ENCODE measurements at regions not wholly inside any gene's neighbourhood (a gene's known extent, or its start where the extent isn't known, plus 50 kb on each side); places are given as distances from the start of the nearest gene placed in this dataset.

- TF ChIP-seq CTCF (IDR thresholded peaks at IDR 0.05; ENCODE audit: low read length): no peak
- no peak for TF ChIP-seq EZH2phosphoT487 (IDR thresholded peaks at IDR 0.05; ENCODE audit: low read length)
- TF ChIP-seq EZH2 (optimal IDR thresholded peaks at IDR 0.05; ENCODE audit: low read depth, low read length): no peak
Observed at GRCh38 chr9:27752069-27752468, 178.8 kb upstream of the C9orf72 start.
